HL-60 (cell line): ENCODE measurements at regions not wholly inside any gene's neighbourhood (a gene's known extent, or its start where the extent isn't known, plus 50 kb on each side); places are given as distances from the start of the nearest gene placed in this dataset.

Source experiments
- DNase-seq, 2 experiments: peaks; one replicate each; pipeline ENCODE4 v3.0.0-alpha.2; 2010 to 2020; ENCODE audit warnings: low read depth in 1 of 2, low spot score in 1 of 2
- H3K27ac ChIP-seq: fragments of 250-450 bp; sonication (Bioruptor Pico); replicated peaks from 2 replicates; pipeline ENCODE4 v1.5.1; 2020; ENCODE audit warnings: mild to moderate bottlenecking, moderate library complexity
- H3K27me3 ChIP-seq: fragments of 250-450 bp; sonication (Bioruptor Pico); 2 replicates; pipeline ENCODE4 v1.5.1; 2021; ENCODE audit warnings: mild to moderate bottlenecking, moderate library complexity; ENCODE audit not compliant: insufficient read depth, poor library complexity, severe bottlenecking
- H3K4me3 ChIP-seq: replicated peaks from 2 replicates; pipeline ENCODE4 v1.5.1; 2011; ENCODE audit warnings: mild to moderate bottlenecking, control low read depth, low read length; ENCODE audit not compliant: insufficient read depth
- CTCF ChIP-seq: IDR thresholded peaks from one replicate; pipeline ENCODE4 v1.5.1; 2011; ENCODE audit warnings: low read length, control low read depth, inconsistent platforms; ENCODE audit not compliant: insufficient read depth
- GABPA ChIP-seq: IDR thresholded peaks from 2 replicates; pipeline ENCODE4 v1.6.1; 2012; ENCODE audit warnings: low read depth
- POLR2AphosphoS5 ChIP-seq: IDR thresholded peaks from 2 replicates; pipeline ENCODE4 v1.6.1; 2012; ENCODE audit warnings: low read depth
- REST ChIP-seq: IDR thresholded peaks from 2 replicates; pipeline ENCODE4 v1.6.1; 2012; ENCODE audit warnings: low read depth; ENCODE audit not compliant: insufficient replicate concordance
- SPI1 ChIP-seq: IDR thresholded peaks from 2 replicates; pipeline ENCODE4 v1.6.1; 2012; ENCODE audit warnings: low read depth, mild to moderate bottlenecking, borderline replicate concordance

GRCh38 chr4:156362581-156362980, 408.9 kb upstream of the CTSO start:
- no peak overlapping the region for H3K4me3 ChIP-seq
- TF ChIP-seq POLR2AphosphoS5 (no peak), GABPA (no peak), SPI1 (no peak), REST (no peak), CTCF (no peak)
- no peak for DNase-seq
- no peak overlapping the region for H3K27ac ChIP-seq
- H3K27me3 ChIP-seq, result no peaks in the 10 kb centered on the region

- no peak overlapping the region for H3K4me3 ChIP-seq
- no peak for TF ChIP-seq REST
- no peak for DNase-seq
- no peaks in the 10 kb centered on the region for H3K27me3 ChIP-seq
- no peak overlapping the region for H3K27ac ChIP-seq
Measured at GRCh38 chr4:156347412-156348075, 393.9 kb upstream of the CTSO start.

- DNase-seq, result no peak
- TF ChIP-seq REST (no peak), GABPA (no peak), SPI1 (no peak), CTCF (no peak), POLR2AphosphoS5 (no peak)
- no peaks in the 10 kb centered on the region for H3K27me3 ChIP-seq
- H3K27ac ChIP-seq, result no peak overlapping the region
- no peak overlapping the region for H3K4me3 ChIP-seq
Measured at GRCh38 chr4:156346959-156347385, 393.3 kb upstream of the CTSO start.

GRCh38 chr4:156344397-156344796, 390.7 kb upstream of the CTSO start:
- Histone ChIP-seq H3K4me3 (no peak overlapping the region), H3K27ac (no peak overlapping the region), H3K27me3 (no peaks in the 10 kb centered on the region)
- TF ChIP-seq POLR2AphosphoS5 (no peak), REST (no peak), SPI1 (no peak), GABPA (no peak), CTCF (no peak)
- no peak for DNase-seq
